ENCODE measurements at regions not wholly inside any gene's neighbourhood (a gene's known extent, or its start where the extent isn't known, plus 50 kb on each side); places are given as distances from the start of the nearest gene placed in this dataset.

DNA sequence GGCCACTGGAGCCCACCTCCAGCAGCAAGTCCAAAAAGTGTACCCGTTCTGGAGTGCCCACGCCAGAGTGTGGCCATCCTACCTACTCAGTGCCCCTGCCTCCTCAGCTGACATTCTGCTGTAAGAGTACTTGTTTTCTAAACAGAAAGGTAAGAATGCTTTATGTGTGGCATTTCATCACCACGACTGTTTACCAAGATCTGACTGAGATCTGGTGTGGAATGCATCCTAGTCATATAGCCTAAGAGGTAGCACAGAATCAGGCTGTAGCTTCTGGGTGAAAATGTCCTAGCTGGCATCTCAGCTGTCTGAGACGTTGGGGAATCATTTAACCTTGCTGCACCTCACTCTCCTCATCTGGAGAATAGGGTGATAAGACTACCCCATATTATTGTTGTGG lies 638.7 kb upstream of the TENM3 start:
- TF ChIP-seq, protein P1, sequence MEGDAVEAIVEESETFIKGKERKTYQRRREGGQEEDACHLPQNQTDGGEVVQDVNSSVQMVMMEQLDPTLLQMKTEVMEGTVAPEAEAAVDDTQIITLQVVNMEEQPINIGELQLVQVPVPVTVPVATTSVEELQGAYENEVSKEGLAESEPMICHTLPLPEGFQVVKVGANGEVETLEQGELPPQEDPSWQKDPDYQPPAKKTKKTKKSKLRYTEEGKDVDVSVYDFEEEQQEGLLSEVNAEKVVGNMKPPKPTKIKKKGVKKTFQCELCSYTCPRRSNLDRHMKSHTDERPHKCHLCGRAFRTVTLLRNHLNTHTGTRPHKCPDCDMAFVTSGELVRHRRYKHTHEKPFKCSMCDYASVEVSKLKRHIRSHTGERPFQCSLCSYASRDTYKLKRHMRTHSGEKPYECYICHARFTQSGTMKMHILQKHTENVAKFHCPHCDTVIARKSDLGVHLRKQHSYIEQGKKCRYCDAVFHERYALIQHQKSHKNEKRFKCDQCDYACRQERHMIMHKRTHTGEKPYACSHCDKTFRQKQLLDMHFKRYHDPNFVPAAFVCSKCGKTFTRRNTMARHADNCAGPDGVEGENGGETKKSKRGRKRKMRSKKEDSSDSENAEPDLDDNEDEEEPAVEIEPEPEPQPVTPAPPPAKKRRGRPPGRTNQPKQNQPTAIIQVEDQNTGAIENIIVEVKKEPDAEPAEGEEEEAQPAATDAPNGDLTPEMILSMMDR (IDR thresholded peaks at IDR 0.05; ENCODE audit: insufficient read depth, low read depth, low read length) = no peak
- DNase-seq (ENCODE audit: low read depth) = no peak
- no peak overlapping the region for H3K4me3 ChIP-seq (ENCODE audit: low read depth, low read length)

DNA sequence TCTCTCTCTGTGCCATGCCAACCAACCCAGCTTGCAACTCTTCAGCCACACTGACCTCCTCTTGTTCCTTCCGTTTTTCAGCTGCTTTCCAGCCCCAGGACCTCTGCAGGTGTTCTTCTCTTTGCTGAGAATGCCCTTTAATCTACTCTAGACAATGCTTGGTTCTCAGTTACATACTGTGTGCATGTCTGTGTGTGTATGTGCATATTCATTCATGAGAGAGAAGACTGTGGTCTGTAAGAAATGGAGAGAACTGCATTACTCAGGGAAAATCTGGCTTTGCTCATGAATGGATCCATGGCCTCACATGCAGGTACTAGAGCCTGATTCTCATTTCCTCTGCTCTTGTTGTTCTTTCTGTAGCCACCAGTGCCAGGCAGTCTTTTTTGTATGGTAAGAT lies 636.9 kb upstream of the TENM3 start:
- no peak for DNase-seq (ENCODE audit: low read depth)

GRCh38 chr4:181608181-181608580 lies 635.0 kb upstream of the TENM3 start:
- TF ChIP-seq, protein P1 (IDR thresholded peaks at IDR 0.05; ENCODE audit: insufficient read depth, low read depth, low read length) = no peak
- H3K4me3 ChIP-seq (ENCODE audit: low read depth, low read length) = no peak overlapping the region
- no peak for DNase-seq (ENCODE audit: low read depth)

More for the DNA sequence above, 636.9 kb upstream of the TENM3 start:
- H3K4me3 ChIP-seq (ENCODE audit: low read depth, low read length) = no peak overlapping the region
- TF ChIP-seq, protein P1 (IDR thresholded peaks at IDR 0.05; ENCODE audit: insufficient read depth, low read depth, low read length) = no peak

DNA sequence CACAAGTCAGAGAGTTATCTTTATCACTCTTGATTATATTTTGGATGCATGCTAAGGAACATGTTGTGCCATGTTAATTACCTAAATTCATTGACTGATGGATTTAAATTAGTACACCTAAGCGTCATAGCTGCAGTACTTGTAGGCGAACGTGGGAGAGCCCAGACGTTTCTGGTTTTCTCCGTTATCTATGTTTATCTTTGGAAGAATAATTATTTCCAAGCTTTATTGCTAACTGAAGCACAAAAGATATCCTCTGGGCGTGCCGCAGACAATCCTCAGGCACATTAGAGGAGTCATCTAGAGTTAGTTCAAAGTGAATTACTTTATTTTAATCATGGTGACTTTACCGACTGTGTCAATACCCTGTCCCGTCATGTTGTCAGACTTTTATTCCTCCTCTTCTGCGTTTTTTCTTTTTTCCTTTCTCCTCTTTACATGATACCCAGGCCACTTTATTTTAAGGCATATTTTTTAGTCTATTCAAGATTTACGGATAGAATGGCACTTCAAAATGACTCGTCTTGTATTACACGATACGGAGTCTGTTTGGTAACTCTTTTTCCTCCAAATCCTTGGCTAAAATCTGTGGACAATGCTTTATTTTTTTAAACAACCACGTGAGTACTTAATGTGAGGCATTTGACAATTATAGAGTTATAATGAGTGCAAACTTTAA lies 632.0 kb upstream of the TENM3 start:
- TF ChIP-seq, protein P1 (IDR thresholded peaks at IDR 0.05; ENCODE audit: insufficient read depth, low read depth, low read length) = no peak
- peak; percentile 7 for DNase-seq (ENCODE audit: low read depth)
- H3K4me3 ChIP-seq (ENCODE audit: low read depth, low read length) = no peak overlapping the region

- TF ChIP-seq, protein P1 (IDR thresholded peaks at IDR 0.05; ENCODE audit: insufficient read depth, low read depth, low read length) = no peak
- H3K4me3 ChIP-seq (ENCODE audit: low read depth, low read length) = no peak overlapping the region
- DNase-seq (ENCODE audit: low read depth) = no peak
These were observed 631.1 kb upstream of the TENM3 start for GRCh38 chr4:181611946-181612600.

GRCh38 chr4:181613200-181613599 lies 630.0 kb upstream of the TENM3 start:
- H3K4me3 ChIP-seq (ENCODE audit: low read depth, low read length) = no peak overlapping the region
- TF ChIP-seq, protein P1 (IDR thresholded peaks at IDR 0.05; ENCODE audit: insufficient read depth, low read depth, low read length) = no peak
- no peak for DNase-seq (ENCODE audit: low read depth)
